NT2/D1 (cell line): ENCODE measurements at regions not wholly inside any gene's neighbourhood (a gene's known extent, or its start where the extent isn't known, plus 50 kb on each side); places are given as distances from the start of the nearest gene placed in this dataset.

Source experiments
- SUZ12 ChIP-seq: IDR thresholded peaks from 2 replicates; pipeline ENCODE4 v1.6.1; 2011; ENCODE audit not compliant: insufficient read length, insufficient read depth; ENCODE audit errors: extremely low read depth
- YY1 ChIP-seq: IDR thresholded peaks from 2 replicates; pipeline ENCODE4 v1.6.1; 2011; ENCODE audit not compliant: insufficient read length, insufficient read depth

DNA sequence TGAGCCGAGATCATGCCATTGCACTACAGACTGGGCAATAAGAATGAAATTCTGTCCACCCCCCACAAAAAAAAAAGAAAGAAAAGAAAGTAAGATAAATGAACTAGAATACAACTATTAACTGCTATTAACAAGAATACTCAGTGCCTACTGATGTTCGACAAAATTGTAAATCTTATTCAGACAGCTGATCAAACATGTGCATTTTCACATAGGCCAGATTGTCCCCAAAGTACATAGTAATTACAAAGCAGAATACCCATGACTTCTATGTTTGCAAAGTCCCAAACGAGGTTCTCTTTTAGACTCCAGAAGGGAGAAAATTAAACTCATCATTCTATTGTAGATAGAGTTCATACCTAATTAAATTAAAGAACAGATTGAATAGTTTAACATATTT is 113.4 kb downstream of the UFM1 start:
- TF ChIP-seq YY1, result no peak
- TF ChIP-seq SUZ12, result no peak
